SK-N-MC (cell line): ENCODE measurements at regions not wholly inside any gene's neighbourhood (a gene's known extent, or its start where the extent isn't known, plus 50 kb on each side); places are given as distances from the start of the nearest gene placed in this dataset.

ENCODE experiments used
- EZH2 ChIP-seq: fragments of 200-600 bp; sonication (generic); IDR thresholded peaks from one replicate; pipeline ENCODE4 v1.6.1; 2017; ENCODE audit warnings: antibody characterized with exemption
- POLR2AphosphoS5 ChIP-seq: IDR thresholded peaks from 2 replicates; pipeline ENCODE4 v1.6.1; 2012; ENCODE audit warnings: mild to moderate bottlenecking, low read depth, low read length, borderline replicate concordance

GRCh38 chr3:103614719-103615118 is 1179.9 kb downstream of the ZPLD1 start:
- TF ChIP-seq EZH2 (no peak), POLR2AphosphoS5 (no peak)
